Stimulated activated CD4-positive, alpha-beta T cell treated with anti-CD3 and anti-CD28 coated beads, Interleukin-1b, Interleukin-23, amount 100 ng/mL, for 4 hours (primary cell): ENCODE measurements at regions not wholly inside any gene's neighbourhood (a gene's known extent, or its start where the extent isn't known, plus 50 kb on each side); places are given as distances from the start of the nearest gene placed in this dataset.
"Not testable (repeated sequence)": the region's sequence is repeated elsewhere in the genome, so short reads cannot be mapped to it uniquely, and the experiment has no call there.

Experiments
- DNase-seq, 2 donors: peaks; one replicate each; pipeline ENCODE4 v3.0.0-alpha.2; 2020; ENCODE audit warnings: low read depth in 2 of 2

- DNase-seq = no peak
Measured at GRCh38 chr2:210730672-210731071, 174.3 kb downstream of the CPS1 start.

GRCh38 chr2:210746826-210747225 is 190.4 kb downstream of the CPS1 start:
- DNase-seq = not testable (repeated sequence)

GRCh38 chr2:210752532-210752931 is 196.1 kb downstream of the CPS1 start:
- no peak for DNase-seq

GRCh38 chr2:210753386-210753785 is 197.0 kb downstream of the CPS1 start:
- no peak for DNase-seq

- DNase-seq = no peak
Measured at GRCh38 chr2:210756855-210757254, 200.5 kb downstream of the CPS1 start.

- DNase-seq = no peak
Measured at GRCh38 chr2:210762604-210763588, 206.5 kb downstream of the CPS1 start.

- no peak for DNase-seq
Measured at GRCh38 chr2:210768329-210768910, 212.0 kb downstream of the CPS1 start.

- DNase-seq = no peak
Measured at GRCh38 chr2:210776756-210777155, 220.4 kb downstream of the CPS1 start.

- DNase-seq = no peak
Measured at GRCh38 chr2:210782222-210782621, 225.8 kb downstream of the CPS1 start.

GRCh38 chr2:210787831-210788230 is 231.4 kb downstream of the CPS1 start:
- not testable (repeated sequence) for DNase-seq

- DNase-seq = no peak
Measured at GRCh38 chr2:210792000-210792399, 235.6 kb downstream of the CPS1 start.

GRCh38 chr2:210795506-210795905 is 239.1 kb downstream of the CPS1 start:
- no peak for DNase-seq

GRCh38 chr2:210798180-210798579 is 241.8 kb downstream of the CPS1 start:
- no peak for DNase-seq

GRCh38 chr2:210814251-210815025 is 258.0 kb downstream of the CPS1 start:
- no peak for DNase-seq

GRCh38 chr2:210816769-210817168 is 260.4 kb downstream of the CPS1 start:
- no peak for DNase-seq

GRCh38 chr2:210818473-210818872 is 262.1 kb downstream of the CPS1 start:
- no peak for DNase-seq

- DNase-seq = no peak
Measured at GRCh38 chr2:210833403-210833802, 277.0 kb downstream of the CPS1 start.

GRCh38 chr2:210839034-210839433 is 282.6 kb downstream of the CPS1 start:
- no peak for DNase-seq

- no peak for DNase-seq
Measured at GRCh38 chr2:210839450-210839849, 283.1 kb downstream of the CPS1 start.

GRCh38 chr2:210842896-210843295 is 286.5 kb downstream of the CPS1 start:
- no peak for DNase-seq

GRCh38 chr2:210844016-210844415 is 287.6 kb downstream of the CPS1 start:
- no peak for DNase-seq

GRCh38 chr2:210859314-210859713 is 302.9 kb downstream of the CPS1 start:
- DNase-seq = no peak
